GM18505 (cell line): ENCODE measurements at regions not wholly inside any gene's neighbourhood (a gene's known extent, or its start where the extent isn't known, plus 50 kb on each side); places are given as distances from the start of the nearest gene placed in this dataset.

Experiments used
- ATAC-seq: cut with Tn5 transposase; IDR thresholded peaks from one replicate; pipeline ENCODE4 v1.9.1; 2021; ENCODE audit not compliant: unreplicated experiment
- POLR2A ChIP-seq: IDR thresholded peaks from 4 replicates; pipeline ENCODE4 v1.6.1; 2011; ENCODE audit warnings: borderline replicate concordance; ENCODE audit not compliant: insufficient read depth, insufficient read length; ENCODE audit errors: extremely low read depth

DNA sequence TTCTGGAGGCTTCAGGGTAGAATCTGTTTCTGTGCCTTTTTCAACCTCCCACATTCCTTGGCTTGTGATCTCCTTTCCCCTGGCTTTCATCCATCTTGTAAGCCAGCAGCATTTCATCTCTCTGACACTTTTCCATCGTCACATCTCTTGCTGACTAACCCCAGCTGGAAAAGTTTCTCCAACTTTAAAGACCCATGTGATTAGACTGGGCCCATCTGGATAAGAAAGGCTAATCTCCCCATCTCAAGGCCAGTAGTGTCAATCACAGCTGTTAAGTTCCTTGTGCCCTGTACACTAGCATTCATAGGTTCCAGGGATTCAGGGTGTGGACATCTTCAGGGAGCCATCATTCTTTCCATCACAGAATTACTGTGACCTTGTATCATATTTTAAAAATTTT lies 452.1 kb downstream of the TTLL7 start:
- no peak for TF ChIP-seq POLR2A
- no peak for ATAC-seq

DNA sequence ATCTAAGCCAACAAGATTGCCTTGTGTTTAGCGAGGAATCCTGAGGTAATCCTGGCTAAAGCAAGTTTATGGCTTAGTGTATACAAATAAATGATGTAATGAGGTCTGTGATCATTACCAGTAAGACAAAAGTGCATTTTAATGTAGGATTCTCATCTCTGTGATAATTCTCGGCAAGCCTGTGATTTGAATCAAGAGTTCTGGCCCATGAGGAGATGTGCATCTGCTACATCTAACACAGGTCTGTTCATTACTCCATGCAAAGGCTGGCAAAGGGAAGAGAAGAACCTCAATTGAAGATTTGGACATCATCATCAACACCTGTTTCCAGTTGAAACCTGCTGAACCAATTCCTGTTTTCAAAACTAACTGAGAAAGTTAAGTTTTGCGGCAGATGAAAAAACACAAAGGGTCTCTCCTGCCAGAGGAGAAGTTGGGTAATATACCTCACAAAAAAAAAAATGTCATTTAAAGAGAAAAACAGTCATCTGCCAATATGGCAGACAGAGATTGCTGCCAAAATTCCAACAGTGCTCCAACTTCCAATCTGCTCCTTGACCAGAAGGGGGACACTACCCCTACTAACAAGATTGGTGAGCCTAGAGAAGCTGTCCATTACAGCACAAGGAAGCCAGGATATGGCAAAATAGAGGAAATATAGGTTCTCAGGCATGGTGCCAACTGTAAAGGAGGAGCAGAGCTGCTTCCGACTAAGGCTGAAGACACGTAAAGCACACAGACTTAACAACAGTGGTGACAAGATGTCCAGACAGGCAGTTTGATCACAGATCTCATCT lies 453.7 kb downstream of the TTLL7 start:
- ATAC-seq = no peak
- TF ChIP-seq POLR2A = no peak

DNA sequence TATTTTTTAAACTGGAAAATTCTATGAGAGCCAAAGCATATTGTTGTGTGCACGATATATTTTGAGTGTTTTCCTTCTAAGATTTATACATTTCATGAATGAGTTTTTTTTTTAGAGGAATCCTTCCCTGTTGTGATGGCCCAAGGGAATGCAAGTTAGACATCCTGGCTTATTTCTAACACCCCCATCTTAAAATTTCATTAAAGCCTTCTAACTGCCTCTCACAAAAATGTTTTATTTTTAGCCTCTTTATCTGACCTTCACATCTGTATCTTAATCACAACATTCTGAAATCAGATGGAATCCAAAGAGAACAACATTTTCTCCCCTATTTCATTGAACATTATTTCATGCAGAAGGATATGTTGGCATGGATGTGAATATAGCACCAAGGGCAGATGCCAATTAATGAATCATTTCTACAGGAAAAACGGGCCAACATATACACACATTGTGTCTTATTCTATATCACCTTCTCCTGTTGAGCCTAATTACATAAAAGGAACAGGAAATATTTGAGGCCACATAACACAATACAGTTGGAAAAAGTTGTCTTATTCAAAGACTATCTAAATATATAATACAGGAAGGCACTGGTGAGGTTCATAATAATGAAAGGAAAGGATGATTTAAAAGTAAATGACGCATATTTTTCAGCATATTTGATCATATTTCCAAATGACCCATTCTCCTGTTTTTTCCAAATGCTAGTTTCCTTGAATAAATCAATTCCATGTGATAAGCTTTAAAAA lies 455.5 kb downstream of the TTLL7 start:
- ATAC-seq = no peak
- no peak for TF ChIP-seq POLR2A

- TF ChIP-seq POLR2A = no peak
- no peak for ATAC-seq
These were observed 467.2 kb downstream of the TTLL7 start for GRCh38 chr1:83531521-83532309.

DNA sequence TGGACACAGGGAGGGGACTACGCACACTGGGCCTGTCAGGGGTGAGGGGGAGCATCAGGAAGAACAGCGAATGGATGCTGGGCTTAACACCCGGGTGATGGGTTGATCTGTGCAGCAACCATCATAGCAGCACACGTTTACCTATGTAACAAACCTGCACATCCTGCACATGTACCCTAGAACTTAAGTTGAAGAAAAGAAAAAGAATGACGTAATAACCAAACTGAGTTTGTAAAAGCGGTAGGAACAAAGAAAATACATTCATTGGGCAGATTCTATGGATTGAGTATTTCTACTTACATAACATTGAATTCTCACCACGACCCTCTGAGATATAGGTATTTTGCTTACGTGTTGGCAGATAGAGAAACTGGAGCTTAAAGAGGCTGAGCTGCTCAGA lies 468.4 kb downstream of the TTLL7 start:
- ATAC-seq = no peak
- TF ChIP-seq POLR2A = no peak

DNA sequence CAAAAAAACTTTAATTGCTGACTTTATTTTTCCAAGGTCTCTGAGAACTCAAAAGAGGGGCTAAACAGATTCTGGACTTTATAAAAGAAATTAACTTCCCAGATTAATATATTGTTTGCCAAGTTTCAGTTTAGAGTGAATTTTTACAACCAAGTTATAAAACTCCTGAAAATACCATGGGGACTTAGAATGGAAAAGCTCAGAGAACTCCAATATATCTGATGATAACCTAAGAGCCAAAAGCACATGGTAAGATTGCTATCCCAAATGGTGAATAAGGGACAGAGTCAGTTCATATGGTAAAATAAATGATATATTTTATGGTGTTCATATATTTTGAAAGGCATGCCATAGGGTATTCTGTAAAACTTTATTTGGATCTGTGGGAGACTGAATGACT lies 470.9 kb downstream of the TTLL7 start:
- ATAC-seq = no peak
- TF ChIP-seq POLR2A = no peak

DNA sequence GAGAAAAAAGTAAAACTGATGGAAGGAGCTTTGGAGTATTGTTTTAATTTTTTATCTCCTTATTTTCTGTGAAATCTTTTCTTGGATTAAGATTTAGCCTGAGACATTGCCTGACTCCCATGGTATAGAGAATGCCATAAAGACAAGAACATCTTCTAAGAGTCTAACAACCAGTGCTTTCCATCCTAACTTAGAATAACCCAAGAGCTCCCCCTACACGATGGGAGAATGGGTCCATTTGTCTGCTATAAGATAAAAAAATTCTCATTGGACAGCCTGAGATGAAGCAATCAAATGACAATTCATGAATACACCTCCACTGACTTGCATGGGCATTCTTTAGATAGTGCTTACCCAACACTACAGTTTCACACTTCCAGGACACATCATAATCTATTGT lies 478.1 kb downstream of the TTLL7 start:
- no peak for TF ChIP-seq POLR2A
- ATAC-seq = no peak

- no peak for TF ChIP-seq POLR2A
- no peak for ATAC-seq
These were observed 482.6 kb downstream of the TTLL7 start for GRCh38 chr1:83516369-83516768.

DNA sequence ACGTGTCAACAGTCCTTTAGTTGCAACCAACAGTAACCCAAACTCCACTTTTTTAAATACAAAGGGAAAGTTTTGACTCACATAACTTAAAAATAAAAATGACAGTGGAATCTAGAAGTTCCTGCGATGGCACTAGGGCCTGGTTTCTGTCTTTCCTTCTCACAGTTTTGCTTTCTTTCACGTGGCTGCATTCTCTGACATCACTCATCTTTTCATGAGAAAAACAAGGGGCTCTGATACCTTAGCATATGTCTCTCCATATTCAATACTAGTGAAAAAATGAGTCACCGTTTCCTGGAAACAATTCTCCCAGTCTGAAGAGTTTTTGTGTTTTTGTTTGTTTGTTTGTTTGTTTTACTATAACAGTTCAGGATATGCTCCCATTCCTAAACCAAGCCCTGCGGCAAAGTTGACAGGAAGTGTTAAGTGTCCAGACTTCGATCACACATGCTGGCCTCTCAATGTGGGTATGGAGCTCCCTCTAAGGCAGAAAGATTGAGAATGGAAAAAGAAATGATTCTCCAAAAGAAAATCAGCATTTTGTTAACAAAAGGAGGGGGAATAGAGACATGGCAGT lies 483.3 kb downstream of the TTLL7 start:
- ATAC-seq = no peak
- TF ChIP-seq POLR2A = no peak

- no peak for TF ChIP-seq POLR2A
- no peak for ATAC-seq
These were observed 486.3 kb downstream of the TTLL7 start for GRCh38 chr1:83512373-83513193.

DNA sequence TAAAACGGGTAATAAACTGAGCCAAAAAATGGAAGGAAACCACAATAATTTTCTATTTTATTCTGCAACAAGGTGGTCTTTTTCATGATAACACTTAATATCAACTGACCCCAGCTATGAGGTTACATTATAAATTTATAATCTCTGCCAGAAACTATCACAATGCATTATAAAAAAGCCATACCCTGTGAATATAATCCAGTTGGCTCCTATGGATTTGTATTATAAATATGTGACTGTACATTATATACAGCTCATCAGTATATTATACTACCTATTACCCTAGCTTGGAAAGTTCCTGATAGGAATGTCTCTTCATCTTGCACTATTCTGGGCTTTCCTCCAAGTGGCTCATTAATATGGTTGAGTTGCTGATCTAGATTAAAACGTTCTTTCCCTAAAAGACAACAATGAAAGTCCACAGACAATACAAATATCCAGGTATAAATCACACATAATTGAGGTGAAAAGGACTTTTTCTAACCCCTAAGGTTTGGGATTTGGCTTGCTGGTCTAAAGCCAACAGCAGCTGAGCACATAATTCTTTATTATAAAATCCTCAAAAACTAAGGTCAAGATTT lies 487.7 kb downstream of the TTLL7 start:
- ATAC-seq = no peak
- no peak for TF ChIP-seq POLR2A

- ATAC-seq = no peak
- TF ChIP-seq POLR2A = no peak
These were observed 489.6 kb downstream of the TTLL7 start for GRCh38 chr1:83509301-83509781.
